GM18498 (cell line): ENCODE measurements at regions not wholly inside any gene's neighbourhood (a gene's known extent, or its start where the extent isn't known, plus 50 kb on each side); places are given as distances from the start of the nearest gene placed in this dataset.

Experiments used
- ATAC-seq: cut with Tn5 transposase; IDR thresholded peaks from one replicate; pipeline ENCODE4 v1.9.1; 2021; ENCODE audit warnings: mild to moderate bottlenecking, moderate library complexity; ENCODE audit not compliant: unreplicated experiment

DNA sequence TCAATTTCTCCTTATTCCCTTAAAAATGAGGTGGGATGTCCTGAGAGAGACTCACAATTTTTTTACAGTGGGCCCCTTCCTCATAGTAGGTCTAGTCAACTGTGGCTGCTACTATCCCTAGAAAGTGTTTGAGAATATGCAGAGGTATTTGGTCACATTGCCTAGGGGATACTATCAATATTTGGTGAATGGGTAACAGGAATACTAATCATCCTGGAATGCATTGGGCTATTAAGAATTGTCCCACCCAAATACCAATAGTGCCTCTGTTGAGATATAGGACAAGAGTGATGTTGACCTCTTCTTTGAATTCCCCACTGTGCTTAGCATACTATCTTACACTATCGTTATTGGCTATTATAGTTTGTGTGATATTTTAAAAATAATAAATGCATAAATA is 389.4 kb downstream of the DIPK2A start:
- no peak for ATAC-seq

GRCh38 chr3:144362126-144362525 is 390.5 kb downstream of the DIPK2A start:
- ATAC-seq = no peak

- no peak for ATAC-seq
These were observed 392.2 kb downstream of the DIPK2A start for GRCh38 chr3:144363856-144364255.

DNA sequence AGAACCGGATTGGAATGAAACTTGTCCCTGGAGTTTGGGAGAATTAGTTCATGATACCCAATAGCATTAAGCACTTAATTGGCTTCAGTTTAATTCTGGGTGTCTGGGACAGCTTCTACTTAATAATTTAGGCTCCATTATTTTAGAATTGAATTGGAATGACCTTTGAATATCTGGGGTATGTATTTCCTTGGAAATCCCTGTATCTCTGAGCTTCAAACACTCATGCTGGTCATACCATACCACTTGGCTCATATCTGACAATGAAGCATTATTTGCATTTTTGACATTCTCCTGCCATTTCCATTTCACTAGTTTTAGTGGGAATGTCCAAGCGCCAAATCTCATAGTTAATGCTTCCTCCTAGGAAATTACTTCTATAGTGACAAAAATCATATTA is 393.1 kb downstream of the DIPK2A start:
- ATAC-seq = no peak

DNA sequence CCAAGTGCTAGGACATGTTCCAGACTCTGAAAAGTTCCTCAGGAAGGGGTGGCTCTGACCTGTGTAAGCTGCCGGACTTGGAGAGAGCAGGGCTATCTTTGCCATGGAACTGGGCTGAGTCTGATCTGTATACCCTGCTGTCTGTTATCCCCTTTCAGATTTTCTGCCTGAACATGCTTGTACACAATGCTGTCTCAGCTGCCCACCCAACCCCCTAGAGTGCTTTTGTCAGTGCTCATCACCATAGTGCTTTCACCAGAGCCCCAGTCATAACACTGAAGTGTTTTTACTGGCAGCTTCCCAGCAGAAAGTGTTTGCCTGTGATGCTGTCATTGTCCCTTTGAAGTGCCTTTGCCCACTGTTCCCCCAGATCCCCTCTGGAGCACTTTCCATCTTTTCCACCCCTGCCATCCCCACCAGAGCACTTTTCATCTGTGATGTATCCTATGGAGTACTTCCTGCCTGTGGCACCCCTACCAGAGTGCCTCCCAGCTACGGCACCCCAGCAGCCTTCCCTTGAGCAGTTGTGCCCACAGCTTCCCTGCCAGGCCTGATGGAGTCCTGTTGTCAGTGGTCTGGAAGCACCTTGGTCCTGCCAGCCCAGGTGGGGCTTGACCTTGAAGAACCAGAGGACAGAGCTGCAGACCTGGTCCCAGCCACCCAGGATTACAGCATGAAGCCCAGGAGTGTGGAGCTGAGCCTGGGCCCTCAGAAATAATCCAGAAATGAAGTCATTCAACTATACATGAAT is 397.7 kb downstream of the DIPK2A start:
- no peak for ATAC-seq

GRCh38 chr3:144375088-144375487 is 403.5 kb downstream of the DIPK2A start:
- ATAC-seq = no peak

DNA sequence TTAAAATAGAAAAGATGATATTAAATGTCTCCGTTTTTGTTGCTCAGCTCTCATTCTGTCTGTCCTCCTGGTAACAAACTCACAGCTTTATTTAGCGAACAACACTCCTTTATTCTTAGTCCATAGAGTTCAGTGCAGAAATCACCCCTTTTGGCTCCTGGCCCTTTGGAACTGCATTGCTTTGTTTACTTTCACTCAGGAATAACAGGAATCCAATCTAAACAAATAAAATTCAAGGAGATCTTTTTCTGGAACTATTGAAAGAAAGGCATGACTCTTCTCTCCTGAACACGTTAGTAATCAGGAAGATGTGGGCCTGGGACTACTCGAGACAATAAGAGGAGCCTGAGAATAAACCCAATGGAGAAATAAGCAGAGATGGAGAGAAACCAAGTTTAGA is 409.2 kb downstream of the DIPK2A start:
- ATAC-seq = no peak

DNA sequence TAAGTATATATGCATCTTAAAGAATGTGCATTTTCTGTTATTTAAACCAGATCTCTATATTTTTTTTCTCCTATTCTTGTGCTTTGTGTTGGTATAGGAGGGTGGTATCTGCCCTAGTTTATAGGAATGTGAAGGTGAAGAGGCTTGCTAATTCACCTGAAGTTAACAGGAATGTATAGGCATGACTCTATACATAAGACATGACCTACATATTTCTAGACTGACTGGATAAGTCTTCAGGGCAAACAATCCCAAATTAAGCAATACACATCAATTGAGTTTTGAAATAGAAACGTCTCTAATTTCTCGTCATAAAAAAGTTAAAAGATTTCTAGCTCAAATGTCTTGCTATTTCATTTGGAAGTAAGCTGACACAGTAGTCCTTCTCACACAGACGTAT is 410.0 kb downstream of the DIPK2A start:
- no peak for ATAC-seq

DNA sequence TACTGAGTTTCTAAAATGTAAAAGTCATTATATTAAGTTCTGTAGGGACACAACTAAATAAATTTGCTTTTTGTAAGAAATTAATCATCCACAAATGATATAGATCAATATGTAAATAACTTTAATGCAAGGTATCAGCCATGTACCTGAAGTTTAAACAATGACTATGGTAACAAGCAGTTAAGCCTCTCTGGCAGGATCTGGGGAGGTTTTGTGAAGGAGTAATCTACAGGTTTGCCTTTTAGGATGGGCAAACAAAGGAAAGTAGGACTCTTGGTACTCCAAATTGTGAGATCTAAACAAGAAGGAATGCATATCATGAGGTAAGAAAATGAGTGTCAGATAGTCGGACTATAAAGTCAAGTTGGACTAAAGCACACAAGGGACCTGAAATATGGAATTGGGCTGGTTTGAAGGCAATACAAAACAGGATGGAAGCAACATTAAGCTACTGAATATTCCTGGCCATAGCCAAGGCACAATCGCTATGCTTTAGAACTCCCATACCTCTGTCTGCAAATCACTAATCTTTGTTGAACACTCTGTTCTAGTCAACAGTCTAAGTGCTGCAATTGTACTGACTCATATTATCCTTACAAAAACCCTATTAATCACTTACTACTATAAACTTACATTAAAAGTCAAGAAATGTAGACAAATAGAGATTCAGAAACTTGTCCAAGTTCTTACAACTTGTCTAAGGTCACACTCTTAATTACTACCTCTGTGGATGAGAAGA is 412.8 kb downstream of the DIPK2A start:
- ATAC-seq = no peak

GRCh38 chr3:144390786-144391185 is 419.2 kb downstream of the DIPK2A start:
- no peak for ATAC-seq

DNA sequence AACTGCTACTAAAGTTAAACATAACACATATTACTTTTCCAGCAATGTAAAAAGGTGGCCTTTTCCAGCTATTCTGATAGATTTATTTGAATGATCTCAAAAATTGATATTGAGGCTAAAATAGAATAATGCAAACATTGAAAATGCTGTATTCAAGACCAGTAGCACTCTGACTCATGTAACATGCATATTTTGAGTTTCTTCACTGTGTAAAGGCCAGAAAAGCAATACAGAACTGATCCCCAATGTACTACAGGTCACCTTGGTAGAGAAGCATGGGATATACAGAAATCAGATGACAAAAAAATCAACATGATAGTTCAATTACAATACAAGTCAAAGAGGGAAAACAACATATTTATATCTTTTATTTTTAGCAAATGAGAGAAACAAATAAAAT is 419.6 kb downstream of the DIPK2A start:
- ATAC-seq = no peak

DNA sequence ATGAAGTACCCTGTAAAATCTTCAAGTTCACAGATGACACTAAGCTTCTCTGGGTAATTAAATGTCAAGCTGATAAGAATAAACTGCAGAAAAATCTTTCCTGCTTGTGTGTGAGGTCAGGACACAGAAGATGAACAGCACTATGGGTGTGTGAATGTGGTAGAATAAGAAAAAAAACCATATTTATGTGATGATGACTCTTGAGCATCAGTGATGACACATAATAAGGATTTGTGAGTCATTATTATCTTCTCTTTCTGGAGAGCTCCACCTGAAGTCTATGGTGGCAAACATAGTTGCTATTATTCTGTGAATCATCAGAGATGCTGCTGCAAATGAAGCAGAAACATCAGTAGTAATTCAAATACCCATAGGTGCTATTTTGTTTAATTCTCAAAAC is 422.4 kb downstream of the DIPK2A start:
- ATAC-seq = no peak

DNA sequence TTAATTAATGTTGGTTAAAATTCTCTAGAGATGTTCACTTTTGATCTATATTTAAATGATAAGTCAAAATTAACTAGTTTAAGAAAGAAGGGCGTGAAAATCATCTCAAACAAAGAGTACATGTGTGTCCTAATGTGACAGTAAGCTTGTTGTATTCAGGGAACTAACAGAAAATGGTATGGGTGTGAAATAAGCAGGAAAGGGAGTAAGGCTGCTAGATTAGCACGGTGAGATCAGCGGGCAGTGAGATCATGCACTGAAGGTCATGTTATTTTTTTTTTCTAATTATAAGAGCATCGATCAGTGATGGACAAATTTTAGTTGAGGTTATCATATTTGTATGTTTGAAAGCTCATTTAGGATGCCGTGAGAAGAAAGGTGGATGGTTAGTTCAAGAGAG is 430.8 kb downstream of the DIPK2A start:
- no peak for ATAC-seq

DNA sequence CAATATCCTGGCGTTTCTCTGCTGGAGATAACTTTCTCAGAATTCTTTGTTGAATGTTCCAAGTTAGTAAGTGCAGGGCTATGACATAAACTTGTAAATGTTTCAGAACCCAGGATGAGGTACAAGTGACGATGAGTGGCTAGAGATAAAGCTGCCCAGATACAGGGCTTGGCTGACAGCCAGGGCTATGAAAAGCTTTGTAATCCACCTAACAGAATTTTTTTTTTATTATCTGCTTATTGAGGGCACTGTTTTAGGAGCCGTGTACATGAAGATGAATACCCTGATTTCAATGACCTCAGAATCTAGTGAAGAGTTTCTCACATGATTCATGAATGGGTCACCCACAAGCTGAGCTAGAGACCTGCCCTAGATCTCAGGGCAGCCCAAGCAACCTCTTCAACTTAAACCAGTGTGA is 431.4 kb downstream of the DIPK2A start:
- ATAC-seq = no peak

DNA sequence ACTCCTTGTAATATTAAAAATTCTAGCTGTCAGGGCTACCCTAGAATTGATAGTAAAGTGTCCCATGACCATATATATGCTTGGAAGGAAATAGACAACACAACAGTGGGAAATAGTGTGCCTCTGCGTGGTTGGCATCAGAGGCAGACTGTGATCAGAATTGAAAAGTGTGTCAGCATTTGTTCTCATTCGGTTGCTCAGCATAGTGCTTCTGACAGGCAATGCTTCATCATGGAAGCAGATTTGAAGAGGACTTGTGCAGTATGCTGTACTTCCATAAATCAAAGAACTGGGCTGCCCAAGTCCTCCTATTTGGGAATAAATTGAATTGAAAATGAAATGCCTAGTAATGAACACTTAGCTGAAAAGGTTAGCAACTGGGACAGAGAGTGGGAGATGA is 435.7 kb downstream of the DIPK2A start:
- no peak for ATAC-seq

DNA sequence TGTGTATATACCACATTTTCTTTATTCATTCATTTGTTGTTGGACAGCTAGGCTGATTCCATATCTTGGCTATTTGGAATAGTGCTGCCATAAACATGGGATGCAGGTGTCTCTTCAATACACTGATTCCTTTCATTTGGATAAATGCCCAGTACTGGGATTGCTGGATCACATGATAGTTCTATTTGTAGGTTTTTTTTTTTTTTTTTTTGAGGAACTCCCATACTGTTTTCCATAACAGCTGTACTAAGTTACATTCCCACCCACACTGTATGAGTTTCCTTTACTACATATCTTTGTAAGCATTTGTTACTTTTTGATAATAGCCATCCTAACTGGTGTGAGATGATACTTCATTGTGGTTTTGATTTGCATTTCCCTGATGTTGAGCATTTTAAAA is 437.7 kb downstream of the DIPK2A start:
- ATAC-seq = no peak

DNA sequence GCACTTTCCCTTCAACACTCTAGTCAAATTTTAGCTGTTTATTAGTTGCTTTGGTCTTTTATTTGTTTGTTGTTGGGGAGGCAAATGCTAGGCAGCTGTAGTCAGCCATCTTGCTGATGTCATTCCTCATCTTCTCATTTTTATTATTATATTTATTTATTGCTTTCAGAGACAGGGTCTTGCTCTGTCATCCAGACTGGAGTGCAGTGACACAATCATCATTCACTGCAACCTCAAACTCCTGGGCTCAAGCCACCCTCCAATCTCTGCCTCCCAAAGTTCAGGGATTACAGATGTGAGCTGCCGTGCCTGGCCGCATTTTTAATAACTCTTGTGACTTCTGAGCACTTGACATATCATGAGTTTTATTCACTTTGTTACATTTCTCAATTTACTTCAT is 441.4 kb downstream of the DIPK2A start:
- no peak for ATAC-seq

GRCh38 chr3:144415492-144415891 is 443.9 kb downstream of the DIPK2A start:
- ATAC-seq = peak; percentile 41

- no peak for ATAC-seq
These were observed 453.0 kb downstream of the DIPK2A start for GRCh38 chr3:144424606-144425005.

- ATAC-seq = no peak
These were observed 454.7 kb downstream of the DIPK2A start for GRCh38 chr3:144426366-144426765.

DNA sequence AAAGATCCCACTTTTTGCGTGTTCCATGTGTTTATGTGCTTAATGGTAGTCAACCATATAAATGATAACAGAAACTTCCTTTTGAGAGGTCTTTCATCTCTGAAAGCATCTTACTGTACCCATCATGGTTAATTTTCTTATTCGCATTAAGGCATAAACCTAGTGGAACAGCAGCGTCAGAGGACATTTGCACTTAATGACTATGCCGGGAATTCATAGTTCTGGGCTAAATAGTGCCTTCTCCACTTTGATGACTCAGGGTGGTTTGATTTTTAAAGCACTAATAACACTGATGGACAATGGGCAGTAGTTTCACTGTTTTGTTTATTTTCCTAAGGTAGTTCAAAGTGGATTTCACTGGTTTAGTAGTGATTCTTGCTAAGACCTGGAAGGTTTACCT is 455.3 kb downstream of the DIPK2A start:
- ATAC-seq = no peak

GRCh38 chr3:144429719-144430121 is 458.1 kb downstream of the DIPK2A start:
- peak; percentile 67 for ATAC-seq

- ATAC-seq = peak; percentile 46
These were observed 459.5 kb downstream of the DIPK2A start for GRCh38 chr3:144431134-144431533.
